NCI-H1105 (cell line): ENCODE measurements at regions not wholly inside any gene's neighbourhood (a gene's known extent, or its start where the extent isn't known, plus 50 kb on each side); places are given as distances from the start of the nearest gene placed in this dataset.
"Not testable (repeated sequence)": the region's sequence is repeated elsewhere in the genome, so short reads cannot be mapped to it uniquely, and the experiment has no call there.

Experiments
- DNase-seq: peaks from one replicate; lab custom pipeline; 2025; lab: John Stamatoyannopoulos, UW

- DNase-seq: no peak
These were observed 414.5 kb upstream of the KLHL29 start for GRCh38 chr2:22970284-22970975.

GRCh38 chr2:22970991-22971390 lies 414.0 kb upstream of the KLHL29 start:
- DNase-seq: no peak

DNA sequence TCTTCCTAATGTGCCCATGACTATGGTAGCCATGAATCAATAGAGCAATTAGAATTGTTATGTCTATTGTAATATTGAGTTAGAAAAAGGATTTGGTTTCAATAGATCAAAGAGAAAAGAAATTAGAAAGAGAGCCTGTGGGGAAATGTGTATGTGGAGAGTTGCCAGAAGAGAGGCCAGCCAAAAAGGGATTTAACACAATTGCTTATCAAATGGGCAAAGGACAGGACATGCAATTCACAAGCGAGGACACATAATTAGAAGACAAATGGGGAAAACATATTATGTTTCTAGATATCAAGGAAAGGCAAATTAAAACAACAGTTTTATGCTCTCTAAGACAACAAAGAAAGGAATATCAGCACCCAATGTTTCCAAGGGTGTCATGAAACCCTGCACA lies 403.2 kb upstream of the KLHL29 start:
- DNase-seq: no peak

GRCh38 chr2:22984152-22984551 lies 400.8 kb upstream of the KLHL29 start:
- not testable (repeated sequence) for DNase-seq

GRCh38 chr2:22990246-22990645 lies 394.7 kb upstream of the KLHL29 start:
- no peak for DNase-seq

DNA sequence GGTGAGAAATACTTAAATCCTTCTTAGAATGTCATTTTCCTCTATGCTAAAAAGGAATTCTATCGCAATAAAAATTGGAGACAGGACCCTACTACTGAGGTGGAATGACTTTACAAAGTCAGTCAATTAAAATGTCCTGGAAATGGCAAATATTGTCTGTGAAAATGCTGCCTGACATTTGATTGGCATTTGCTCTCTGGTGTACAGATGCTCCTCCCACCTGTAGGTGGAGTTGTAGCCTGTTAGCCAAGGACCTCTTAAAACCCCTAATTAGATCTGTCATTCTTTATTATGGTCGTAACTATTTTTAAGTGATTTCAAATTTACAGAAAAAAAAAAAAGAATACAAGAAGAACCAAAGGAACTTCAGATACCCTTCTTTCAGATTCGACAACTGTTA lies 393.1 kb upstream of the KLHL29 start:
- no peak for DNase-seq

DNA sequence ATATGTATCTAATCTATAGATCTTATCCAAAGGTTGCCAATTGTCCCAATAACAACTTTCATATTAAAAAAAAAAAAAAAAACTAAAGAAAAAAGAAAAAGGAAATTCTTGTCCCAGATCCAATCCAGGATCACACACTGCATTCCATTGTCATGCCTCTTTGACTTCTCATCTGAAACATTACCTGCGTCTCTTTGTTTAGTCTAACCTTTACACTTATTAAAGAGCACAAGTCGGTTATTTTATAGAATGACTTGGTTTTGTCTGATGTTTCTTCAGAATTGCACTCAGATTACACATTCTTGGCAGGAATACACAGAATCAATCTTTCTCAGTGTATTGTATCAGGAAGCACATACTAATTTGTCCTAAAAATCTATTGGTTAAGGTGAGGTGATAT lies 392.5 kb upstream of the KLHL29 start:
- DNase-seq: no peak

- no peak for DNase-seq
These were observed 391.7 kb upstream of the KLHL29 start for GRCh38 chr2:22993250-22993649.

- no peak for DNase-seq
These were observed 389.4 kb upstream of the KLHL29 start for GRCh38 chr2:22995576-22995975.

DNA sequence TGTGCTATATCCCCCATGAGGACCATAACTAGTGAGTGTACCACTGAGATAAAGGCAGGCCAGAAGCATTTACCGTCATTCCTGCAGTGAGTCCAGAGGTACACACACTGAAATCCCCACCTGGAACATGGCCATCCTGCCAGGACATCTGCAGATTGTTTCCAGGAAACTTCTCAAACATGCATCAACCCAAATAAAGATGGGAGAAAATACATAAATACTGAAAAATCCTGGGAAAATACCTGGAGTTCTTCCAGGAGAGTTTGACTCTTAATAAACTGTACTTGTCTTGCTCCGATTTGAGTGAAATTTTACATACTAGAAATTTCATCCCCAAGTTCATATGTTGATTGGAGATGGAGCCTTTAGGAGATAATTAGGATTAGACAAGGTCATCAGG lies 388.1 kb upstream of the KLHL29 start:
- DNase-seq: no peak

GRCh38 chr2:22998359-22998758 lies 386.6 kb upstream of the KLHL29 start:
- no peak for DNase-seq

DNA sequence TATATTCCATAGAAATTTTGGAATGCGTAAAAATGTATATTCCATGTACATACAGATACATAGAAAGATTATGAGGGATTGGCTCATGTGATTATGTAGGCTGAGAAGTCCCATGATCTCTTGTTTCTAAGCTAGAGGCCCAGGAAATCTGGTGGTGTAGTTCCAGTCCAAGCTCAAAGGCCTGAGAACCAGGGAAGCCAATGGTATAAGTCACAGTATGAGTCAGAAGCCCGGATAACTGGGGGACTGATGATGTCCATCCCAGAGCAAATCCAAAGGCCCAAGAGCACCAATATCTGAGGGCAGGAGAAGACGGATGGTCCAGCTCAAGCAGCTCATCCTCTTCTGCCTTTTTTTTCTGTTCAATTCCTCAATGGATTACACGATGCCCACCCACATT lies 385.0 kb upstream of the KLHL29 start:
- DNase-seq: no peak

GRCh38 chr2:23002234-23002633 lies 382.7 kb upstream of the KLHL29 start:
- no peak for DNase-seq

- DNase-seq: no peak
These were observed 379.5 kb upstream of the KLHL29 start for GRCh38 chr2:23005469-23005868.

- DNase-seq: no peak
These were observed 377.2 kb upstream of the KLHL29 start for GRCh38 chr2:23007631-23008235.

GRCh38 chr2:23008440-23008839 lies 376.5 kb upstream of the KLHL29 start:
- no peak for DNase-seq

GRCh38 chr2:23008951-23009350 lies 376.0 kb upstream of the KLHL29 start:
- no peak for DNase-seq

DNA sequence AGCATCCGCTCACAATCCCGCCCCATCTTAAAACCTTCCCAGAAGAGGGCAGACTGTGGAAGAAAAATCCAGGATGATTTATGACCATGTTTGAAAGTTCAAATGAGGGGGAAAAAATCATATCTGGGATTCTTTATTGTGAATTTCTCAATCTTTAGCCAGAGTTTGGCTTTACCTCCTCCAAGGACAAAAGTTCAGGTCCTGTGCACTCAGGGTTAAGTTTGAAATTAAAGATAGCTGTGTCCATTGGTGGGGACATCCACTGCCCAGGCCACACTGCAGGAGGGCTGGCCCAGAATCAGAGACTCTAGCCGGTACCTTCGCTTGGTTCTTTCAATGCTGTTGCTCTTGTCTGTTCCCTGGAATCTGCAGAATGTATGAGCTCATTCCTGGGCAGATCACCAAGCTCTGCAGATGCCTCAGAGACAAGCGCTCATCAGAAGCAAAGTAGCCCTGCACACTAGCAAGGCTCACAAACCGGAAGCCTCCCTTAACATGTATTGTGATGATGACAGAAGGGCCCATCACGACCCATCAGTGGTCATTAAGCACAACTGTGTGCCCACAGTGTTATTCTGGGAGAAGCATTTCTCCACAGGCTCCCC lies 375.3 kb upstream of the KLHL29 start:
- no peak for DNase-seq

DNA sequence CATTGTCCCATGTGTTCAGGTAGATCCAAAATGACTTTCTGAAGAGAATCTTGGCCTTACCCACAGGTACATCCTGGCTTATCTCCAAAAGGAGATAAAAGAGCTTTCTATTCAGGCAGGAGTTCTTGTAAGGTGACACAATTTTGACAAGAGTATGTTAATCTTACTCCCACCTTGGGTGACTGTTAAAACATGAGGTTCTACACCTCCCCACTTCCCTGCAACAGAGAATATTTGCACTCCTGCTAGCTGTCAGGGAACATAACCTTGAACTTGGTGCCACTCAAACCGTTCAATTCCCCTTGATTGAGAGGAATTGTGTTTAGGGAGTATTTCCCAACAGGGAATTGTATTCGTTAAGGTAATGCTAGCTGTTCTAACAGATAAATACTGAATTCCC lies 372.5 kb upstream of the KLHL29 start:
- no peak for DNase-seq

DNA sequence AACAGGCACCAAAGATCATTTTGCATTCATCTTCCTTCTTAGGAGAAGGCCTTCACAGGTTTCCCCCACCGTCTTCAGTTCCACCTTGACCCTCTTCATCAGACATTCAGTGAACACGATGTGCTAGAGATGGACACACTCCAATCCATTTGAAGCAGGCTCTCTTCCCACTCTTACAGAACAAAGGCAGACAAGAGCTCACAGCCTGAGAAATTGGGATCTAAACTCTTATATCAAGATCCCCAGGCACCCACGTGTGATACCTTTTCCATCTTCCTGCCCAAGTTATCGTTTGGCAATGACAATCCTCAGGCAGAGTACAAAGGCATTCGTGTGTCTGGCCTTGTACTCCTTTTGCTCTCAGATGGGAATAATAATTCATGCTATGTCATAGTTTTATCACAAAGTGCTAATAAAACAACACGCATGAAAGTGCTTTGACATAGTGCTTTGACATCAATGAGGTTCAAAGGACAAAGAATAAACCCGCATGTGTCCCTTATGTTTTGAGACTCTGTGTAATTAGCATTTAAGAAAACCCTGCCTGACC lies 369.3 kb upstream of the KLHL29 start:
- no peak for DNase-seq

DNA sequence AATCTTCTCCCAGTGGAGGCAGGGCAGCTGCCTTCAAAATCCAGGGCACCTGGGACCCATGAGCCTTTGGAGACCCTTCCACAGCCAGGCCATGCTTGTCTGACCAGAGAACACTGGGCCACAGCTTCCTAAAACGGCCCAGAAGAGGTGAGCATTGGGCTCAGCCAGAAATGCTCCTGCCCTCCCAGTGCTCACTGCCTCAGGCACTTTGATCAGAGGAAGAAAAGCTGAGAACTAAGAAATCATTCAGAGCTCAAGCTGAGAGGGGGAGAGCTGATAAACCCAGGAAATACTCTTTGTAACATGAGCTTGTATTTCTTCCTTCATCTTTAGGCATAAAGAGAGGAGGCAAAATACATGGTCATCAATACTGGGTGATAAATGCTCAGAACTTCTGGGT lies 365.5 kb upstream of the KLHL29 start:
- no peak for DNase-seq

- no peak for DNase-seq
These were observed 364.3 kb upstream of the KLHL29 start for GRCh38 chr2:23020659-23021058.
